ENCODE measurements at regions not wholly inside any gene's neighbourhood (a gene's known extent, or its start where the extent isn't known, plus 50 kb on each side); places are given as distances from the start of the nearest gene placed in this dataset.

- TF ChIP-seq ZBTB11 (tag by site-specific recombination; conservative IDR thresholded peaks at IDR 0.05; ENCODE audit: low read depth) = no peak
- TF ChIP-seq ZNF174 (tag by site-specific recombination; IDR thresholded peaks at IDR 0.05) = no peak
- TF ChIP-seq YY2 (tag by site-specific recombination; IDR thresholded peaks at IDR 0.05) = no peak
- TF ChIP-seq ZNF433 (tag by site-specific recombination; IDR thresholded peaks at IDR 0.05; ENCODE audit: low read depth) = no peak
- no peak for TF ChIP-seq RBAK (tag by site-specific recombination; IDR thresholded peaks at IDR 0.05)
- TF ChIP-seq, protein P1, sequence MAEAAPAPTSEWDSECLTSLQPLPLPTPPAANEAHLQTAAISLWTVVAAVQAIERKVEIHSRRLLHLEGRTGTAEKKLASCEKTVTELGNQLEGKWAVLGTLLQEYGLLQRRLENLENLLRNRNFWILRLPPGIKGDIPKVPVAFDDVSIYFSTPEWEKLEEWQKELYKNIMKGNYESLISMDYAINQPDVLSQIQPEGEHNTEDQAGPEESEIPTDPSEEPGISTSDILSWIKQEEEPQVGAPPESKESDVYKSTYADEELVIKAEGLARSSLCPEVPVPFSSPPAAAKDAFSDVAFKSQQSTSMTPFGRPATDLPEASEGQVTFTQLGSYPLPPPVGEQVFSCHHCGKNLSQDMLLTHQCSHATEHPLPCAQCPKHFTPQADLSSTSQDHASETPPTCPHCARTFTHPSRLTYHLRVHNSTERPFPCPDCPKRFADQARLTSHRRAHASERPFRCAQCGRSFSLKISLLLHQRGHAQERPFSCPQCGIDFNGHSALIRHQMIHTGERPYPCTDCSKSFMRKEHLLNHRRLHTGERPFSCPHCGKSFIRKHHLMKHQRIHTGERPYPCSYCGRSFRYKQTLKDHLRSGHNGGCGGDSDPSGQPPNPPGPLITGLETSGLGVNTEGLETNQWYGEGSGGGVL (tag by site-specific recombination; IDR thresholded peaks at IDR 0.05) = no peak
Measured at GRCh38 chr10:123463181-123463580, 203.0 kb upstream of the GPR26 start (continued).

DNA sequence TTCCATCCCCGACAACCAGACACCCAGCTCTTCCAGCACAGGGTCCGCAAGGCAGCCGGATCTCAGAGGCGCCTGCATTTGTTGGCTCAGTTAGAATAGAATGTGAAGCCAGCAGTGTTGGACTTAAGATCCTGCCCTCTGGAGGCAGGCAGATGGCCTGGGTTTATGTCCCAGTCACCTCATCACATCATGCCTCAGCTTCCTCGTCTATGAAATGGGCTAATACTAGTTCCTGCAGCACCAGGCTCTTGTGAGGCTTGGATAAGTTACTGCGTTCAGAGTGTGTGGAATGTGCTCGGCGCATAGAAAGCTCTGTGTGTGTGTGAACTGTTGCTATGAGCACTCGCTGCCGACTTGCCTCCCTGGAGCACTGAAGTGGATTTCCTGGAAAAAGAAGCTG lies 202.5 kb upstream of the GPR26 start:
- H3K4me1 ChIP-seq (ENCODE audit: control insufficient read depth, insufficient read depth, low read length) = no peaks in the 10 kb centered on the region
- H3K9me3 ChIP-seq (ENCODE audit: control insufficient read depth, insufficient read depth, low read depth, low read length) = no peaks in the 10 kb centered on the region
- no peak overlapping the region for H3K27ac ChIP-seq (ENCODE audit: extremely low read depth, low read depth, low read length)
- H3K36me3 ChIP-seq (ENCODE audit: control insufficient read depth in 2 of 2, insufficient read depth in 1 of 2, low read length in 2 of 2) = no peaks in the 10 kb centered on the region
- no peak for TF ChIP-seq FEZF1 (tag by site-specific recombination; IDR thresholded peaks at IDR 0.05)
- TF ChIP-seq ZNF561 (tag by site-specific recombination; IDR thresholded peaks at IDR 0.05; ENCODE audit: borderline replicate concordance) = no peak
- no peak for TF ChIP-seq ZNF148 (tag by site-specific recombination; IDR thresholded peaks at IDR 0.05; ENCODE audit: borderline replicate concordance)
- TF ChIP-seq ZNF248 (tag by site-specific recombination; IDR thresholded peaks at IDR 0.05) = no peak
- TF ChIP-seq, protein P2, sequence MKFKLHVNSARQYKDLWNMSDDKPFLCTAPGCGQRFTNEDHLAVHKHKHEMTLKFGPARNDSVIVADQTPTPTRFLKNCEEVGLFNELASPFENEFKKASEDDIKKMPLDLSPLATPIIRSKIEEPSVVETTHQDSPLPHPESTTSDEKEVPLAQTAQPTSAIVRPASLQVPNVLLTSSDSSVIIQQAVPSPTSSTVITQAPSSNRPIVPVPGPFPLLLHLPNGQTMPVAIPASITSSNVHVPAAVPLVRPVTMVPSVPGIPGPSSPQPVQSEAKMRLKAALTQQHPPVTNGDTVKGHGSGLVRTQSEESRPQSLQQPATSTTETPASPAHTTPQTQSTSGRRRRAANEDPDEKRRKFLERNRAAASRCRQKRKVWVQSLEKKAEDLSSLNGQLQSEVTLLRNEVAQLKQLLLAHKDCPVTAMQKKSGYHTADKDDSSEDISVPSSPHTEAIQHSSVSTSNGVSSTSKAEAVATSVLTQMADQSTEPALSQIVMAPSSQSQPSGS (tag by site-specific recombination; IDR thresholded peaks at IDR 0.05; ENCODE audit: low read depth) = no peak
- no peak for TF ChIP-seq HOXD13 (CRISPR knock-in tag; IDR thresholded peaks at IDR 0.05; ENCODE audit: borderline replicate concordance)
- no peak for TF ChIP-seq PBX3 (CRISPR knock-in tag; IDR thresholded peaks at IDR 0.05)
- no peak for TF ChIP-seq ZNF600 (tag by site-specific recombination; IDR thresholded peaks at IDR 0.05)
- TF ChIP-seq YY1 (tag by site-specific recombination; IDR thresholded peaks at IDR 0.05) = no peak
- no peak for TF ChIP-seq ZNF521 (tag by site-specific recombination; IDR thresholded peaks at IDR 0.05)
- no peak for TF ChIP-seq ZNF548 (tag by site-specific recombination; IDR thresholded peaks at IDR 0.05)
- TF ChIP-seq SALL2 (tag by site-specific recombination; IDR thresholded peaks at IDR 0.05; ENCODE audit: borderline replicate concordance) = no peak
- TF ChIP-seq, protein P3, sequence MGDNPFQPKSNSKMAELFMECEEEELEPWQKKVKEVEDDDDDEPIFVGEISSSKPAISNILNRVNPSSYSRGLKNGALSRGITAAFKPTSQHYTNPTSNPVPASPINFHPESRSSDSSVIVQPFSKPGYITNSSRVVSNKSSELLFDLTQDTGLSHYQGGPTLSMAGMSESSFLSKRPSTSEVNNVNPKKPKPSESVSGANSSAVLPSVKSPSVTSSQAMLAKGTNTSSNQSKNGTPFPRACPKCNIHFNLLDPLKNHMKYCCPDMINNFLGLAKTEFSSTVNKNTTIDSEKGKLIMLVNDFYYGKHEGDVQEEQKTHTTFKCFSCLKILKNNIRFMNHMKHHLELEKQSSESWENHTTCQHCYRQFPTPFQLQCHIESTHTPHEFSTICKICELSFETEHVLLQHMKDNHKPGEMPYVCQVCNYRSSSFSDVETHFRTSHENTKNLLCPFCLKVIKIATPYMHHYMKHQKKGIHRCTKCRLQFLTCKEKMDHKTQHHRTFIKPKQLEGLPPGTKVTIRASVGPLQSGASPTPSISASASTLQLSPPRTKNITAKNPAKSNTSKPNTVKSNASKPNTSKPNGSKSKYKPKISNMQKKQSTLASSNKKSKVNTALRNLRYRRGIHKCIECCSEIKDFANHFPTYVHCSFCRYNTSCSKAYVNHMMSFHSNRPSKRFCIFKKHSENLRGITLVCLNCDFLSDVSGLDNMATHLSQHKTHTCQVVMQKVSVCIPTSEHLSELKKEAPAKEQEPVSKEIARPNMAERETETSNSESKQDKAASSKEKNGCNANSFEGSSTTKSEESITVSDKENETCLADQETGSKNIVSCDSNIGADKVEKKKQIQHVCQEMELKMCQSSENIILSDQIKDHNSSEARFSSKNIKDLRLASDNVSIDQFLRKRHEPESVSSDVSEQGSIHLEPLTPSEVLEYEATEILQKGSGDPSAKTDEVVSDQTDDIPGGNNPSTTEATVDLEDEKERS (tag by site-specific recombination; IDR thresholded peaks at IDR 0.05) = no peak
- TF ChIP-seq GLIS1 (tag by site-specific recombination; IDR thresholded peaks at IDR 0.05) = no peak
- no peak for TF ChIP-seq ZNF660 (tag by site-specific recombination; IDR thresholded peaks at IDR 0.05)
- POLR2A ChIA-PET = no interaction called here
- CTCF ChIA-PET = interaction anchor here (0.7 kb wide), 2 partner anchors 12 to 28 kb away, joined by 3 read pairs; no protein-coding TSS in a partner anchor
- no peak overlapping the region for H3K4me3 ChIP-seq (ENCODE audit: low read depth, low read length)

Data from HEK293 (cell line).